HEK293 (cell line): ENCODE measurements at regions not wholly inside any gene's neighbourhood (a gene's known extent, or its start where the extent isn't known, plus 50 kb on each side); places are given as distances from the start of the nearest gene placed in this dataset.

Experiments
- CTCF ChIA-PET: fragments of 350-600 bp; formaldehyde crosslinking; extraction: SDS; loops from one replicate; lab custom pipeline; 2021; ENCODE audit warnings: antibody characterized with exemption; lab: Yijun Ruan, JAX
- POLR2A ChIA-PET: fragments of 300-600 bp; formaldehyde crosslinking; extraction: SDS; loops from one replicate; lab custom pipeline; 2020; ENCODE audit warnings: antibody characterized with exemption, inconsistent platforms; lab: Yijun Ruan, JAX
- H3K27ac ChIP-seq: fragments of 200-500 bp; sonication (Bioruptor generic); 2 replicates; pipeline ENCODE4 v1.5.1; 2014; ENCODE audit warnings: low read depth, low read length, control low read depth, inconsistent platforms; ENCODE audit errors: extremely low read depth
- H3K36me3 ChIP-seq, 2 experiments: fragments of 200-500 bp in 1 of 2; sonication (Bioruptor generic) in 1 of 2; 1 replicate in 1 of 2; 2 replicates in 1 of 2; pipeline ENCODE4 v1.5.1; 2014 to 2017; ENCODE audit warnings: inconsistent platforms in 2 of 2, low read length in 2 of 2; ENCODE audit not compliant: control insufficient read depth in 2 of 2, insufficient read depth in 1 of 2
- H3K4me1 ChIP-seq: fragments of 200-500 bp; sonication (Bioruptor generic); 2 replicates; pipeline ENCODE4 v1.5.1; 2014; ENCODE audit warnings: mild to moderate bottlenecking, low read length, inconsistent platforms; ENCODE audit not compliant: control insufficient read depth, insufficient read depth
- H3K4me3 ChIP-seq: 2 replicates; pipeline ENCODE4 v1.5.1; 2011; ENCODE audit warnings: low read depth, mild to moderate bottlenecking, control low read depth, low read length, moderate library complexity
- H3K9me3 ChIP-seq: fragments of 200-500 bp; sonication (Bioruptor generic); 2 replicates; pipeline ENCODE4 v1.5.1; 2014; ENCODE audit warnings: low read depth, low read length, inconsistent platforms; ENCODE audit not compliant: control insufficient read depth, insufficient read depth
- GLI2 ChIP-seq: fragments of 450-650 bp; formaldehyde crosslinking; IDR thresholded peaks from 2 replicates; pipeline ENCODE4; 2017; ENCODE audit warnings: missing biosample characterization, missing genetic modification characterization, low read depth, borderline replicate concordance
- KLF16 ChIP-seq: fragments of 450-650 bp; formaldehyde crosslinking; IDR thresholded peaks from 2 replicates; pipeline ENCODE4 v1.5.1; 2017; ENCODE audit warnings: missing biosample characterization, missing genetic modification characterization
- KLF17 ChIP-seq: fragments of 450-650 bp; formaldehyde crosslinking; IDR thresholded peaks from 2 replicates; pipeline ENCODE4 v1.5.1; 2016; ENCODE audit warnings: missing biosample characterization, missing genetic modification characterization
- KLF8 ChIP-seq: fragments of 450-650 bp; formaldehyde crosslinking; IDR thresholded peaks from 2 replicates; pipeline ENCODE4 v1.5.1; 2016; ENCODE audit warnings: missing biosample characterization, missing genetic modification characterization
- SCRT1 ChIP-seq: fragments of 450-650 bp; formaldehyde crosslinking; IDR thresholded peaks from 2 replicates; pipeline ENCODE4 v1.5.1; 2016; ENCODE audit warnings: missing biosample characterization, missing genetic modification characterization, borderline replicate concordance
- SP3 ChIP-seq: fragments of 450-650 bp; formaldehyde crosslinking; IDR thresholded peaks from 2 replicates; pipeline ENCODE4 v1.5.1; 2016; ENCODE audit warnings: missing biosample characterization, missing genetic modification characterization
- SP7 ChIP-seq: fragments of 450-650 bp; formaldehyde crosslinking; IDR thresholded peaks from 2 replicates; pipeline ENCODE4 v1.5.1; 2016; ENCODE audit warnings: missing biosample characterization, missing genetic modification characterization
- YY1 ChIP-seq: fragments of 450-650 bp; formaldehyde crosslinking; IDR thresholded peaks from 2 replicates; pipeline ENCODE4 v1.5.1; 2018; ENCODE audit warnings: missing biosample characterization, missing genetic modification characterization
- ZNF157 ChIP-seq: fragments of 450-650 bp; formaldehyde crosslinking; IDR thresholded peaks from 2 replicates; pipeline ENCODE4 v1.5.1; 2016; ENCODE audit warnings: missing biosample characterization, missing genetic modification characterization
- ZNF16 ChIP-seq: fragments of 450-650 bp; formaldehyde crosslinking; IDR thresholded peaks from 2 replicates; pipeline ENCODE4 v1.5.1; 2016; ENCODE audit warnings: low read depth, missing biosample characterization, missing genetic modification characterization
- ZNF280C ChIP-seq: fragments of 450-650 bp; formaldehyde crosslinking; IDR thresholded peaks from 2 replicates; pipeline ENCODE4 v1.5.1; 2016; ENCODE audit warnings: missing biosample characterization, missing genetic modification characterization
- ZNF350 ChIP-seq: fragments of 450-650 bp; formaldehyde crosslinking; IDR thresholded peaks from 2 replicates; pipeline ENCODE4 v1.5.0; 2017; ENCODE audit warnings: missing biosample characterization, mild to moderate bottlenecking, missing genetic modification characterization
- ZNF585B ChIP-seq: fragments of 450-650 bp; formaldehyde crosslinking; IDR thresholded peaks from 2 replicates; pipeline ENCODE4 v1.5.1; 2016; ENCODE audit warnings: missing biosample characterization, missing genetic modification characterization
- ZNF626 ChIP-seq: fragments of 450-650 bp; sonication (Bioruptor Pico); formaldehyde crosslinking; IDR thresholded peaks from 2 replicates; pipeline ENCODE4 v1.5.1; 2018; ENCODE audit warnings: missing biosample characterization, missing genetic modification characterization, inconsistent platforms
- ZNF639 ChIP-seq: fragments of 450-650 bp; formaldehyde crosslinking; IDR thresholded peaks from 2 replicates; pipeline ENCODE4 v1.5.1; 2016; ENCODE audit warnings: missing biosample characterization, missing genetic modification characterization
- ZNF660 ChIP-seq: fragments of 450-650 bp; IDR thresholded peaks from 2 replicates; pipeline ENCODE4 v1.5.1; 2018; ENCODE audit warnings: missing biosample characterization, mild to moderate bottlenecking, missing genetic modification characterization
- ZNF701 ChIP-seq: fragments of 450-650 bp; formaldehyde crosslinking; IDR thresholded peaks from 2 replicates; pipeline ENCODE4 v1.5.1; 2016; ENCODE audit warnings: missing biosample characterization, missing genetic modification characterization
- ZNF747 ChIP-seq: fragments of 450-650 bp; formaldehyde crosslinking; IDR thresholded peaks from 2 replicates; pipeline ENCODE4 v1.5.1; 2016; ENCODE audit warnings: missing biosample characterization, missing genetic modification characterization
- ZNF777 ChIP-seq: fragments of 450-650 bp; formaldehyde crosslinking; IDR thresholded peaks from 2 replicates; pipeline ENCODE4 v1.5.1; 2017; ENCODE audit warnings: missing biosample characterization, missing genetic modification characterization, borderline replicate concordance
- ZNF837 ChIP-seq: fragments of 450-650 bp; formaldehyde crosslinking; IDR thresholded peaks from 2 replicates; pipeline ENCODE4 v1.5.1; 2016; ENCODE audit warnings: missing biosample characterization, missing genetic modification characterization
- ZNF843 ChIP-seq: fragments of 450-650 bp; formaldehyde crosslinking; IDR thresholded peaks from 2 replicates; pipeline ENCODE4 v1.5.1; 2016; ENCODE audit warnings: missing biosample characterization, missing genetic modification characterization
- ZSCAN4 ChIP-seq: fragments of 450-650 bp; formaldehyde crosslinking; IDR thresholded peaks from 2 replicates; pipeline ENCODE4 v1.5.1; 2017; ENCODE audit warnings: missing biosample characterization, missing genetic modification characterization
- ZSCAN5A ChIP-seq: fragments of 450-650 bp; formaldehyde crosslinking; IDR thresholded peaks from 2 replicates; pipeline ENCODE4 v1.5.1; 2016; ENCODE audit warnings: missing biosample characterization, missing genetic modification characterization
- TF ChIP-seq, protein P1 (sequence below): fragments of 450-650 bp; formaldehyde crosslinking; IDR thresholded peaks from 2 replicates; pipeline ENCODE4 v1.5.1; 2016; ENCODE audit warnings: missing biosample characterization, missing genetic modification characterization
- TF ChIP-seq, protein P2 (sequence below): fragments of 450-650 bp; formaldehyde crosslinking; IDR thresholded peaks from 2 replicates; pipeline ENCODE4 v1.5.1; 2017; ENCODE audit warnings: missing biosample characterization, missing genetic modification characterization

DNA sequence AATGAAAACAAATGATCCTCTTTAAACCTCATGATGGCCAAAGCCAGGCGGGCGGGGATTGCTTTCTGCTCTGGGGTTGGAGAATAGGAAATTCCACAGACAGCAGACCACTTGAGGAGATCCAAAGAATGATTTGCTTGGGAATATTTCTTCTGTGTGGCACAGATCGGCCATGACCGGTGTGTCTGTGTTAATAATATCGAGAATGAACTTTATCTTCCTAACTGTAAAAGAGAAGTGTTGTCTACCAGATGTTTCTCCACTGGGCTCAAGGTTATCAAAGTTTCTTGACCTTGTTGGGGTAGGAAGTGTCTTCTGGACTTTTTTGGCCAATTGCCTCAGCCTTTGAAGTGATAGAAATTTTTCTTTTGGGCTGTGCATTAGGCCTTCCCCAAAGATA, 186.6 kb upstream of the ZFHX3 start:
- Histone ChIP-seq H3K9me3 (no peaks in the 10 kb centered on the region), H3K4me1 (peaks cover 4% of the 10 kb centered on the region), H3K36me3 (no peaks in the 10 kb centered on the region), H3K27ac (no peak overlapping the region), H3K4me3 (no peak overlapping the region)
- TF ChIP-seq YY1 (tag by site-specific recombination) = no peak
- TF ChIP-seq ZNF660 (tag by site-specific recombination) = no peak
- no peak for TF ChIP-seq ZNF777 (tag by site-specific recombination)
- TF ChIP-seq ZSCAN4 (tag by site-specific recombination) = no peak
- no peak for TF ChIP-seq ZSCAN5A (tag by site-specific recombination)
- POLR2A ChIA-PET = no interaction called here
- CTCF ChIA-PET = no interaction called here

DNA sequence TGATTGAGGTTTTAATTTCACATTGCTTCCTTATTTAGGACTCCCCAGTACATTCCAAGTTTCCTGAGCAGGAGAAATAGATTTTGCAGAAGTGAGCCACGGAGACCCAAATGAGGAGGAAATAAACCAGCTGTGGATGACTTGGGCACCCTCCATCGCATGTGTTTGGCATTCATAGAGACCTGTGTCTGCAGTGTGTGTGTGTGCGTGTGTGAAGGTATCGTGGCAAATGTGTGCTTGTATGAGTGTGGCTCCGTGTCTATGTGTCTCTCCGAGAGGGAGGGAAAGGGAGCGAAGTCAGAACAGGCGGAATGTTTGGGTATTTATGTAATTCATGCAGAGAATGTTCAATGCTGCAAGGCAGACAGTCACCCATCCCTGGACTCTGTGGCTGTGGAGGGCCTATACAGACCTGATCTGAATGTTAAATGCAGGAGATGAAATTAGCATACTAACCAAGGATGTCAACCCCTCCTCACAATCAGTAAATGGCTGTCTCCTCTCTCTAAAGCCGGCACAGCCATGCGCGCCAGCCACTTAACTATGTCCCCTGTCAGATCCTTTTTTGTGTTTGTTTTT, 186.0 kb upstream of the ZFHX3 start:
- Histone ChIP-seq H3K9me3 (no peaks in the 10 kb centered on the region), H3K4me1 (peaks cover 4% of the 10 kb centered on the region), H3K36me3 (no peaks in the 10 kb centered on the region), H3K27ac (no peak overlapping the region), H3K4me3 (no peak overlapping the region)
- ChIA-PET CTCF (no interaction called here), POLR2A (no interaction called here)
- no peak for TF ChIP-seq ZNF639 (tag by site-specific recombination)
- TF ChIP-seq ZNF157 = no peak
- no peak for TF ChIP-seq KLF17 (tag by site-specific recombination)
- no peak for TF ChIP-seq ZNF747 (tag by site-specific recombination)
- TF ChIP-seq KLF16 (tag by site-specific recombination) = no peak
- TF ChIP-seq ZNF626 (tag by site-specific recombination) = no peak
- TF ChIP-seq ZNF350 (tag by site-specific recombination) = no peak
- no peak for TF ChIP-seq ZNF16
- no peak for TF ChIP-seq ZNF585B
- TF ChIP-seq SP7 (tag by site-specific recombination) = no peak
- no peak for TF ChIP-seq ZNF701
- TF ChIP-seq, protein P1, sequence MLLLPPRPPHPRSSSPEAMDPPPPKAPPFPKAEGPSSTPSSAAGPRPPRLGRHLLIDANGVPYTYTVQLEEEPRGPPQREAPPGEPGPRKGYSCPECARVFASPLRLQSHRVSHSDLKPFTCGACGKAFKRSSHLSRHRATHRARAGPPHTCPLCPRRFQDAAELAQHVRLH (tag by site-specific recombination) = no peak
- TF ChIP-seq, protein P2, sequence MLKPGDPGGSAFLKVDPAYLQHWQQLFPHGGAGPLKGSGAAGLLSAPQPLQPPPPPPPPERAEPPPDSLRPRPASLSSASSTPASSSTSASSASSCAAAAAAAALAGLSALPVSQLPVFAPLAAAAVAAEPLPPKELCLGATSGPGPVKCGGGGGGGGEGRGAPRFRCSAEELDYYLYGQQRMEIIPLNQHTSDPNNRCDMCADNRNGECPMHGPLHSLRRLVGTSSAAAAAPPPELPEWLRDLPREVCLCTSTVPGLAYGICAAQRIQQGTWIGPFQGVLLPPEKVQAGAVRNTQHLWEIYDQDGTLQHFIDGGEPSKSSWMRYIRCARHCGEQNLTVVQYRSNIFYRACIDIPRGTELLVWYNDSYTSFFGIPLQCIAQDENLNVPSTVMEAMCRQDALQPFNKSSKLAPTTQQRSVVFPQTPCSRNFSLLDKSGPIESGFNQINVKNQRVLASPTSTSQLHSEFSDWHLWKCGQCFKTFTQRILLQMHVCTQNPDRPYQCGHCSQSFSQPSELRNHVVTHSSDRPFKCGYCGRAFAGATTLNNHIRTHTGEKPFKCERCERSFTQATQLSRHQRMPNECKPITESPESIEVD (tag by site-specific recombination) = no peak
- no peak for TF ChIP-seq ZNF280C
- no peak for TF ChIP-seq ZNF837 (tag by site-specific recombination)
- no peak for TF ChIP-seq SP3 (tag by site-specific recombination)
- TF ChIP-seq SCRT1 (tag by site-specific recombination) = no peak
- TF ChIP-seq GLI2 = no peak
- no peak for TF ChIP-seq ZNF843
- TF ChIP-seq KLF8 (tag by site-specific recombination) = no peak
